Ovary (tissue), 7 donors: ENCODE measurements at regions not wholly inside any gene's neighbourhood (a gene's known extent, or its start where the extent isn't known, plus 50 kb on each side); places are given as distances from the start of the nearest gene placed in this dataset.

Experiments used
- DNase-seq, 5 donors: peaks; one replicate each; pipeline ENCODE4 v3.0.0-alpha.2; 2019 to 2020
- H3K27ac ChIP-seq, 2 donors: fragments of 200-600 bp; one replicate each; pipeline versions ENCODE4 v1.5.1 to v1.8.0; 2019 to 2022
- H3K27me3 ChIP-seq: fragments of 200-600 bp; one replicate; pipeline ENCODE4 v1.8.0; 2022
- H3K36me3 ChIP-seq: fragments of 200-600 bp; sonication (generic); one replicate; pipeline ENCODE4 v1.5.1; 2019
- H3K4me1 ChIP-seq: one replicate; pipeline ENCODE4 v1.8.1; 2013; ENCODE audit warnings: mild to moderate bottlenecking, moderate library complexity; ENCODE audit not compliant: insufficient read depth
- H3K4me3 ChIP-seq: fragments of 200-600 bp; sonication (generic); one replicate; pipeline ENCODE4 v1.5.1; 2017
- H3K9me3 ChIP-seq, 2 donors: fragments of 200-600 bp in 1 of 2; sonication (generic) in 1 of 2; one replicate each; pipeline versions ENCODE4 v1.5.1 to v1.8.1; 2013 to 2019; ENCODE audit warnings: mild to moderate bottlenecking in 1 of 2, moderate library complexity in 1 of 2
- EP300 ChIP-seq: sonication (generic); formaldehyde crosslinking; IDR thresholded peaks from one replicate; pipeline ENCODE4 v1.6.1; 2017; ENCODE audit warnings: antibody characterized with exemption
- POLR2A ChIP-seq: fragments of 450-650 bp; IDR thresholded peaks from one replicate; pipeline ENCODE4 v1.6.1; 2017; ENCODE audit warnings: antibody characterized with exemption, mild to moderate bottlenecking, moderate library complexity
- WGBS, 3 donors: extraction: QIAGEN DNeasy Blood & Tissue Kit in 1 of 3; methylation state at CpG; one replicate each; pipeline versions ENCODE4 v1.1.5 to v1.1.7; 2013 to 2017; 5-methylcytosine and 5-hydroxymethylcytosine counted together
- intact Hi-C, 4 donors: fragments of 100-400 bp; cut with DNase I; formaldehyde crosslinking; loops; one replicate each; pipeline versions ENCODE4 v1.11.0 to v1.15.1; 2022 to 2023
- TF ChIP-seq, protein P1 (sequence below), 3 donors: fragments of 450-650 bp in 2 of 3; fragments of 200-600 bp in 1 of 3; IDR thresholded peaks; one replicate each; pipeline versions ENCODE4 v1.5.1 to v1.8.0; 2016 to 2022; ENCODE audit warnings: antibody characterized with exemption in 3 of 3, mild to moderate bottlenecking in 1 of 3
- donor health status: DM: no; HTN: no; CAD: no; lungs with moderate emphysema.
- donor health status: DM: no; HTN: no; CAD: no.
- donor health status: Bipolar disorder and iron deficiency.
- donor health status: DM: no; HTN: no; CAD: no.
- donor health status: DM: yes; HTN: yes; CAD: no.

DNA sequence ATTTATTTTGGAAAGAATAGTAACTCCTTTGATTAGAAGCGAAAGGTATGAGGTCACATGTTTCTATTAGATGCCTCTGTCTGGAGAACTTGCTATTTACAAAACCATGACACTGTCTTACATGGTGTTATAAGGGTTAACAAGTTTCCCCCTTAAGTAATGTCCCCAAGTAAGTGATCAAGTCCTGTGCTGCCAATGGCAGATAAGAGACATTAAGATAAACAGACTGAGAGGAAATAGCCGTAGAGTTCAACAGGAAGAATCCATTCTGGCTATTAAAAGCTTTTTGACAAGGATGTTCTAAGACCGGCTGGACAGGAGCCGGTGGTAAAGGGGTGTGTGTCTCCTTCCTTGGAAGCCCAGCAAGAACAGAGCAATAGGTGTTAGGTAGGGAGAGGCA lies 257.5 kb downstream of the GADD45G start:
- intact Hi-C loops = no loop called here

GRCh38 chr9:89863141-89863540 lies 258.3 kb downstream of the GADD45G start:
- Histone ChIP-seq H3K27ac (no peak overlapping the region), H3K36me3 (no peaks in the 10 kb centered on the region), H3K9me3 (no peaks in the 10 kb centered on the region), H3K27me3 (no peaks in the 10 kb centered on the region), H3K4me3 (no peak overlapping the region), H3K4me1 (no peaks in the 10 kb centered on the region)
- TF ChIP-seq, protein P1, sequence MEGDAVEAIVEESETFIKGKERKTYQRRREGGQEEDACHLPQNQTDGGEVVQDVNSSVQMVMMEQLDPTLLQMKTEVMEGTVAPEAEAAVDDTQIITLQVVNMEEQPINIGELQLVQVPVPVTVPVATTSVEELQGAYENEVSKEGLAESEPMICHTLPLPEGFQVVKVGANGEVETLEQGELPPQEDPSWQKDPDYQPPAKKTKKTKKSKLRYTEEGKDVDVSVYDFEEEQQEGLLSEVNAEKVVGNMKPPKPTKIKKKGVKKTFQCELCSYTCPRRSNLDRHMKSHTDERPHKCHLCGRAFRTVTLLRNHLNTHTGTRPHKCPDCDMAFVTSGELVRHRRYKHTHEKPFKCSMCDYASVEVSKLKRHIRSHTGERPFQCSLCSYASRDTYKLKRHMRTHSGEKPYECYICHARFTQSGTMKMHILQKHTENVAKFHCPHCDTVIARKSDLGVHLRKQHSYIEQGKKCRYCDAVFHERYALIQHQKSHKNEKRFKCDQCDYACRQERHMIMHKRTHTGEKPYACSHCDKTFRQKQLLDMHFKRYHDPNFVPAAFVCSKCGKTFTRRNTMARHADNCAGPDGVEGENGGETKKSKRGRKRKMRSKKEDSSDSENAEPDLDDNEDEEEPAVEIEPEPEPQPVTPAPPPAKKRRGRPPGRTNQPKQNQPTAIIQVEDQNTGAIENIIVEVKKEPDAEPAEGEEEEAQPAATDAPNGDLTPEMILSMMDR (IDR thresholded peaks at IDR 0.05) = no peak
- TF ChIP-seq EP300 (no peak), POLR2A (no peak)
- DNase-seq = peak in 1 of 5 donors; percentile 9
- 89 to 92% (median 91%) methylated on average over 8 of the region's 8 CpGs for WGBS, 3 donors
- intact Hi-C loops = no loop called here

More for the DNA sequence above, 257.5 kb downstream of the GADD45G start:
- Histone ChIP-seq H3K27ac (no peak overlapping the region), H3K9me3 (no peaks in the 10 kb centered on the region), H3K27me3 (no peaks in the 10 kb centered on the region), H3K36me3 (no peaks in the 10 kb centered on the region), H3K4me1 (no peaks in the 10 kb centered on the region), H3K4me3 (no peak overlapping the region)
- TF ChIP-seq EP300 = no peak
- TF ChIP-seq POLR2A = no peak
- TF ChIP-seq, protein P1 (IDR thresholded peaks at IDR 0.05) = no peak
- WGBS, 3 donors = 49 to 67% (median 53%) methylated on average over 4 of the region's 4 CpGs
- DNase-seq = no peak

- Histone ChIP-seq H3K9me3 (no peaks in the 10 kb centered on the region), H3K27me3 (no peaks in the 10 kb centered on the region), H3K4me3 (no peak overlapping the region), H3K27ac (no peak overlapping the region), H3K4me1 (no peaks in the 10 kb centered on the region), H3K36me3 (no peaks in the 10 kb centered on the region)
- peak in 1 of 5 donors; percentile 25 for DNase-seq
- TF ChIP-seq, protein P1 (IDR thresholded peaks at IDR 0.05) = no peak
- TF ChIP-seq POLR2A (no peak), EP300 (no peak)
- WGBS, 3 donors = 63 to 73% (median 67%) methylated on average over 6 of the region's 6 CpGs
- intact Hi-C loops = no loop called here
Measured at GRCh38 chr9:89863837-89864236, 259.0 kb downstream of the GADD45G start.

- Histone ChIP-seq H3K36me3 (no peaks in the 10 kb centered on the region), H3K27ac (no peak overlapping the region), H3K4me1 (no peaks in the 10 kb centered on the region), H3K4me3 (no peak overlapping the region), H3K27me3 (no peaks in the 10 kb centered on the region), H3K9me3 (no peaks in the 10 kb centered on the region)
- 71 to 84% (median 77%) methylated on average over 5 of the region's 5 CpGs for WGBS, 3 donors
- TF ChIP-seq POLR2A = no peak
- no peak for TF ChIP-seq EP300
- TF ChIP-seq, protein P1 (IDR thresholded peaks at IDR 0.05) = no peak
- intact Hi-C loops = no loop called here
- peak in 1 of 5 donors; percentile 12 for DNase-seq
Measured at GRCh38 chr9:89864257-89864656, 259.4 kb downstream of the GADD45G start.
